GM12878 (cell line): ENCODE measurements at regions not wholly inside any gene's neighbourhood (a gene's known extent, or its start where the extent isn't known, plus 50 kb on each side); places are given as distances from the start of the nearest gene placed in this dataset.

Experiments
- ATAC-seq: fragments of 200-7000 bp; cut with Tn5 transposase; 3 replicates; pipeline ENCODE4 v1.9.1; 2020; ENCODE audit warnings: mild to moderate bottlenecking, moderate library complexity
- BruUV-seq: library from RNA; stranded (reverse); fragments of 400-500 nt; replicated peaks from 2 replicates; lab custom pipeline; 2021; lab: Mats Ljungman, UMichigan
- CTCF ChIA-PET: fragments of 300-600 bp; sonication (Branson Sonifier 250); formaldehyde crosslinking; extraction: SDS; loops from one replicate; lab custom pipeline; 2021; ENCODE audit warnings: inconsistent platforms; lab: Yijun Ruan, JAX
- POLR2A ChIA-PET: fragments of 350-600 bp; formaldehyde crosslinking; extraction: SDS; loops from one replicate; lab custom pipeline; 2021; ENCODE audit warnings: inconsistent platforms; lab: Charles Lee
- RAD21 ChIA-PET: fragments of 300-600 bp; sonication (Branson Sonifier 250); formaldehyde crosslinking; loops from one replicate; lab custom pipeline; 2023; ENCODE audit warnings: antibody characterized with exemption; ENCODE audit not compliant: unreplicated experiment; lab: Charles Lee
- SMC1A ChIA-PET: fragments of 300-600 bp; sonication (Branson Sonifier 250); formaldehyde crosslinking; loops from one replicate; lab custom pipeline; 2023; ENCODE audit not compliant: unreplicated experiment, uncharacterized antibody; lab: Charles Lee
- DNase-seq: peaks from one replicate; pipeline ENCODE4 v3.0.0-alpha.2; 2011; ENCODE audit warnings: low read depth, low spot score
- FAIRE-seq: peaks from 3 replicates; lab custom pipeline; 2011; peaks lifted over from hg19 to GRCh38; lab: Jason Lieb, UNC
- H2AFZ ChIP-seq: 2 replicates; pipeline ENCODE4 v1.6.0; 2011; ENCODE audit warnings: low read depth, low read length, control low read depth; ENCODE audit not compliant: control insufficient read depth
- H3K27ac ChIP-seq: 2 replicates; pipeline ENCODE4 v1.5.1; 2011; ENCODE audit warnings: control low read depth; ENCODE audit not compliant: control insufficient read depth, insufficient read depth
- H3K27me3 ChIP-seq, 2 experiments: replicated peaks in 1 of 2; 2 replicates each; pipeline versions ENCODE4 v1.6.0 to v1.6.1; 2011; ENCODE audit warnings: low read length in 1 of 2; ENCODE audit not compliant: control insufficient read depth in 2 of 2, insufficient read depth in 2 of 2
- H3K36me3 ChIP-seq, 2 experiments: 2 replicates each; pipeline ENCODE4 v1.5.1; 2011; ENCODE audit warnings: low read length in 1 of 2; ENCODE audit not compliant: control insufficient read depth in 2 of 2, insufficient read depth in 2 of 2
- H3K4me1 ChIP-seq: 2 replicates; pipeline ENCODE4 v1.6.1; 2011; ENCODE audit warnings: mild to moderate bottlenecking, low read length, moderate library complexity, mixed read lengths; ENCODE audit not compliant: control insufficient read depth, insufficient read depth
- H3K4me2 ChIP-seq: 2 replicates; pipeline ENCODE4 v1.6.0; 2011; ENCODE audit warnings: control low read depth; ENCODE audit not compliant: control insufficient read depth, insufficient read depth
- H3K4me3 ChIP-seq: fragments of 200-600 bp; sonication (generic); 2 replicates; pipeline ENCODE4 v1.5.1; 2016
- H3K79me2 ChIP-seq: 2 replicates; pipeline ENCODE4 v1.6.0; 2011; ENCODE audit warnings: low read length; ENCODE audit not compliant: control insufficient read depth, insufficient read depth
- H3K9ac ChIP-seq: 2 replicates; pipeline ENCODE4 v1.8.0; 2011; ENCODE audit warnings: low read length, control low read depth, mixed read lengths; ENCODE audit not compliant: control insufficient read depth, insufficient read depth
- H3K9me3 ChIP-seq: replicated peaks from 3 replicates; pipeline ENCODE4 v1.5.1; 2011; ENCODE audit warnings: mild to moderate bottlenecking, low read length; ENCODE audit not compliant: control insufficient read depth, insufficient read depth
- H4K20me1 ChIP-seq: 2 replicates; pipeline ENCODE4 v1.6.0; 2011; ENCODE audit not compliant: control insufficient read depth, insufficient read depth
- BACH1 ChIP-seq: fragments of 450-650 bp; IDR thresholded peaks from 2 replicates; pipeline ENCODE4 v1.6.1; 2017; ENCODE audit warnings: mild to moderate bottlenecking, borderline replicate concordance
- IKZF1 ChIP-seq: fragments of 450-650 bp; conservative IDR thresholded peaks from 2 replicates; pipeline ENCODE4 v1.6.1; 2017; ENCODE audit warnings: antibody characterized with exemption, mild to moderate bottlenecking
- IRF3 ChIP-seq: fragments of 450-650 bp; IDR thresholded peaks from 2 replicates; pipeline ENCODE4 v1.6.1; 2014; ENCODE audit warnings: mild to moderate bottlenecking
- MXI1 ChIP-seq: fragments of 150-350 bp; IDR thresholded peaks from 2 replicates; pipeline ENCODE4 v1.6.1; 2011; ENCODE audit warnings: low read depth, mild to moderate bottlenecking, inconsistent platforms, low read length, improper control_type of control experiment
- NBN ChIP-seq: fragments of 450-650 bp; IDR thresholded peaks from 2 replicates; pipeline ENCODE4 v1.6.1; 2016
- NKRF ChIP-seq: fragments of 450-650 bp; conservative IDR thresholded peaks from 2 replicates; pipeline ENCODE4 v1.6.1; 2017; ENCODE audit warnings: mild to moderate bottlenecking, moderate library complexity
- NR2C2 ChIP-seq: IDR thresholded peaks from 2 replicates; pipeline ENCODE4 v1.6.1; 2011; ENCODE audit warnings: borderline replicate concordance, low read depth; ENCODE audit not compliant: control insufficient read depth, insufficient read length
- SP1 ChIP-seq: IDR thresholded peaks from one replicate; pipeline ENCODE4 v1.6.1; 2011; ENCODE audit warnings: low read depth, low read length
- SREBF1 ChIP-seq: IDR thresholded peaks from 2 replicates; pipeline ENCODE4 v1.6.1; 2012; ENCODE audit warnings: mild to moderate bottlenecking, low read length
- WGBS: methylation state at CpG from one replicate; pipeline ENCODE4 v1.1.6; 2016; ENCODE audit warnings: low lambda C conversion rate; ENCODE audit not compliant: insufficient replicate concordance, insufficient coverage; ENCODE audit errors: missing lambda C conversion rate; 5-methylcytosine and 5-hydroxymethylcytosine counted together
- in situ Hi-C: fragments of 300-500 bp; cut with MboI; formaldehyde crosslinking; loops from 9 replicates; pipeline ENCODE4 v1.14.3; 2018; ENCODE audit warnings: mixed read lengths
- intact Hi-C: fragments of 100-400 bp; cut with micrococcal nuclease; formaldehyde crosslinking; loops from one replicate; pipeline ENCODE4 v1.14.2; 2022; ENCODE audit not compliant: unreplicated experiment
- TF ChIP-seq, protein P1 (sequence below): IDR thresholded peaks from 2 replicates; pipeline ENCODE4 v1.6.1; 2012; ENCODE audit warnings: low read depth, low read length, improper control_type of control experiment
- TF ChIP-seq, protein P2 (sequence below): fragments of 450-650 bp; IDR thresholded peaks from 2 replicates; pipeline ENCODE4 v1.6.1; 2016; ENCODE audit warnings: mild to moderate bottlenecking
- TF ChIP-seq, protein P3 (sequence below): IDR thresholded peaks from 2 replicates; pipeline ENCODE4 v1.6.1; 2011; ENCODE audit warnings: low read depth, mild to moderate bottlenecking, low read length, moderate library complexity, borderline replicate concordance; ENCODE audit errors: extremely low read depth
- TF ChIP-seq, protein P4 (sequence below): IDR thresholded peaks from 2 replicates; pipeline ENCODE4 v1.6.1; 2012; ENCODE audit warnings: low read depth, low read length, improper control_type of control experiment
- TF ChIP-seq, protein P5 (sequence below): IDR thresholded peaks from 2 replicates; pipeline ENCODE4 v1.6.1; 2012; ENCODE audit warnings: mild to moderate bottlenecking, low read depth, low read length

GRCh38 chr18:58805467-58806187 lies 59.0 kb upstream of the ZNF532 start:
- ChIA-PET RAD21 (no interaction called here), POLR2A (no interaction called here), SMC1A (interaction anchor here (1.5 kb wide), 1 partner anchor 10 kb away, joined by 3 read pairs; no protein-coding TSS in a partner anchor), CTCF (no interaction called here)
- Histone ChIP-seq H3K9ac (no peak overlapping the region), H3K4me2 (no peak overlapping the region), H3K36me3 (no peaks in the 10 kb centered on the region), H3K4me3 (no peak overlapping the region), H3K27me3 (no peaks in the 10 kb centered on the region), H3K79me2 (no peaks in the 10 kb centered on the region), H3K4me1 (peaks cover 10% of the 10 kb centered on the region), H2AFZ (no peak overlapping the region), H4K20me1 (no peaks in the 10 kb centered on the region), H3K27ac (no peak overlapping the region), H3K9me3 (no peaks in the 10 kb centered on the region; the same call in 2 of the 3 replicates)
- intact Hi-C loops = no loop called here
- DNase-seq = no peak
- 45% methylated on average over 8 of the region's 8 CpGs for WGBS
- FAIRE-seq = no peak
- in situ Hi-C loops = no loop called here
- no peak for ATAC-seq
- no TSS peak for BruUV-seq
- TF ChIP-seq IKZF1 = no peak
- no peak for TF ChIP-seq IRF3
- no peak for TF ChIP-seq SP1
- TF ChIP-seq, protein P1, sequence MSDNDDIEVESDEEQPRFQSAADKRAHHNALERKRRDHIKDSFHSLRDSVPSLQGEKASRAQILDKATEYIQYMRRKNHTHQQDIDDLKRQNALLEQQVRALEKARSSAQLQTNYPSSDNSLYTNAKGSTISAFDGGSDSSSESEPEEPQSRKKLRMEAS = no peak
- TF ChIP-seq, protein P2, sequence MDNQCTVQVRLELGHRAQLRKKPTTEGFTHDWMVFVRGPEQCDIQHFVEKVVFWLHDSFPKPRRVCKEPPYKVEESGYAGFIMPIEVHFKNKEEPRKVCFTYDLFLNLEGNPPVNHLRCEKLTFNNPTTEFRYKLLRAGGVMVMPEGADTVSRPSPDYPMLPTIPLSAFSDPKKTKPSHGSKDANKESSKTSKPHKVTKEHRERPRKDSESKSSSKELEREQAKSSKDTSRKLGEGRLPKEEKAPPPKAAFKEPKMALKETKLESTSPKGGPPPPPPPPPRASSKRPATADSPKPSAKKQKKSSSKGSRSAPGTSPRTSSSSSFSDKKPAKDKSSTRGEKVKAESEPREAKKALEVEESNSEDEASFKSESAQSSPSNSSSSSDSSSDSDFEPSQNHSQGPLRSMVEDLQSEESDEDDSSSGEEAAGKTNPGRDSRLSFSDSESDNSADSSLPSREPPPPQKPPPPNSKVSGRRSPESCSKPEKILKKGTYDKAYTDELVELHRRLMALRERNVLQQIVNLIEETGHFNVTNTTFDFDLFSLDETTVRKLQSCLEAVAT = no peak
- TF ChIP-seq, protein P3, sequence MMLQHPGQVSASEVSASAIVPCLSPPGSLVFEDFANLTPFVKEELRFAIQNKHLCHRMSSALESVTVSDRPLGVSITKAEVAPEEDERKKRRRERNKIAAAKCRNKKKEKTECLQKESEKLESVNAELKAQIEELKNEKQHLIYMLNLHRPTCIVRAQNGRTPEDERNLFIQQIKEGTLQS = no peak
- no peak for TF ChIP-seq BACH1
- no peak for TF ChIP-seq NBN
- TF ChIP-seq MXI1 = no peak
- TF ChIP-seq NR2C2 = no peak
- TF ChIP-seq, protein P4, sequence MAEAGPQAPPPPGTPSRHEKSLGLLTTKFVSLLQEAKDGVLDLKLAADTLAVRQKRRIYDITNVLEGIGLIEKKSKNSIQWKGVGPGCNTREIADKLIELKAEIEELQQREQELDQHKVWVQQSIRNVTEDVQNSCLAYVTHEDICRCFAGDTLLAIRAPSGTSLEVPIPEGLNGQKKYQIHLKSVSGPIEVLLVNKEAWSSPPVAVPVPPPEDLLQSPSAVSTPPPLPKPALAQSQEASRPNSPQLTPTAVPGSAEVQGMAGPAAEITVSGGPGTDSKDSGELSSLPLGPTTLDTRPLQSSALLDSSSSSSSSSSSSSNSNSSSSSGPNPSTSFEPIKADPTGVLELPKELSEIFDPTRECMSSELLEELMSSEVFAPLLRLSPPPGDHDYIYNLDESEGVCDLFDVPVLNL = no peak
- no peak for TF ChIP-seq SREBF1
- no peak for TF ChIP-seq NKRF
- TF ChIP-seq, protein P5, sequence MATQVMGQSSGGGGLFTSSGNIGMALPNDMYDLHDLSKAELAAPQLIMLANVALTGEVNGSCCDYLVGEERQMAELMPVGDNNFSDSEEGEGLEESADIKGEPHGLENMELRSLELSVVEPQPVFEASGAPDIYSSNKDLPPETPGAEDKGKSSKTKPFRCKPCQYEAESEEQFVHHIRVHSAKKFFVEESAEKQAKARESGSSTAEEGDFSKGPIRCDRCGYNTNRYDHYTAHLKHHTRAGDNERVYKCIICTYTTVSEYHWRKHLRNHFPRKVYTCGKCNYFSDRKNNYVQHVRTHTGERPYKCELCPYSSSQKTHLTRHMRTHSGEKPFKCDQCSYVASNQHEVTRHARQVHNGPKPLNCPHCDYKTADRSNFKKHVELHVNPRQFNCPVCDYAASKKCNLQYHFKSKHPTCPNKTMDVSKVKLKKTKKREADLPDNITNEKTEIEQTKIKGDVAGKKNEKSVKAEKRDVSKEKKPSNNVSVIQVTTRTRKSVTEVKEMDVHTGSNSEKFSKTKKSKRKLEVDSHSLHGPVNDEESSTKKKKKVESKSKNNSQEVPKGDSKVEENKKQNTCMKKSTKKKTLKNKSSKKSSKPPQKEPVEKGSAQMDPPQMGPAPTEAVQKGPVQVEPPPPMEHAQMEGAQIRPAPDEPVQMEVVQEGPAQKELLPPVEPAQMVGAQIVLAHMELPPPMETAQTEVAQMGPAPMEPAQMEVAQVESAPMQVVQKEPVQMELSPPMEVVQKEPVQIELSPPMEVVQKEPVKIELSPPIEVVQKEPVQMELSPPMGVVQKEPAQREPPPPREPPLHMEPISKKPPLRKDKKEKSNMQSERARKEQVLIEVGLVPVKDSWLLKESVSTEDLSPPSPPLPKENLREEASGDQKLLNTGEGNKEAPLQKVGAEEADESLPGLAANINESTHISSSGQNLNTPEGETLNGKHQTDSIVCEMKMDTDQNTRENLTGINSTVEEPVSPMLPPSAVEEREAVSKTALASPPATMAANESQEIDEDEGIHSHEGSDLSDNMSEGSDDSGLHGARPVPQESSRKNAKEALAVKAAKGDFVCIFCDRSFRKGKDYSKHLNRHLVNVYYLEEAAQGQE = no peak
